Head of caudate nucleus (tissue), 42 donors: ENCODE measurements at regions not wholly inside any gene's neighbourhood (a gene's known extent, or its start where the extent isn't known, plus 50 kb on each side); places are given as distances from the start of the nearest gene placed in this dataset.
"Not testable (repeated sequence)": the region's sequence is repeated elsewhere in the genome, so short reads cannot be mapped to it uniquely, and the experiment has no call there.

Source experiments
- DNase-seq, 42 donors: peaks; one replicate each; pipeline versions ENCODE4 v3.0.0 to v3.0.0-alpha.2; 2020 to 2021; ENCODE audit warnings: mixed read lengths in 7 of 42
- intact Hi-C: fragments of 100-400 bp; cut with DNase I; formaldehyde crosslinking; loops from one replicate; pipeline ENCODE4 v1.15.0; 2022

GRCh38 chr13:73548449-73548848 lies 489.6 kb downstream of the KLF5 start:
- DNase-seq, result no peak
- intact Hi-C loops, result no loop called here

GRCh38 chr13:73547239-73547638 lies 488.4 kb downstream of the KLF5 start:
- intact Hi-C loops, result no loop called here
- DNase-seq, result no peak

- intact Hi-C loops, result no loop called here
- DNase-seq, result no peak
Observed at GRCh38 chr13:73544175-73544574, 485.4 kb downstream of the KLF5 start.

- DNase-seq, result peak in 11 of 42 donors; percentile 11 to 61 (median 26)
- intact Hi-C loops, result no loop called here
Observed at GRCh38 chr13:73542446-73542845, 483.6 kb downstream of the KLF5 start.

GRCh38 chr13:73536865-73537264 lies 478.1 kb downstream of the KLF5 start:
- intact Hi-C loops, result no loop called here
- DNase-seq, result no peak

- intact Hi-C loops, result no loop called here
- no peak for DNase-seq
Observed at GRCh38 chr13:73535341-73535740, 476.5 kb downstream of the KLF5 start.

GRCh38 chr13:73532987-73533510 lies 474.2 kb downstream of the KLF5 start:
- intact Hi-C loops, result no loop called here
- DNase-seq, result no peak

- intact Hi-C loops, result no loop called here
- DNase-seq, result no peak
Observed at GRCh38 chr13:73532582-73532981, 473.8 kb downstream of the KLF5 start.

GRCh38 chr13:73531014-73531413 lies 472.2 kb downstream of the KLF5 start:
- intact Hi-C loops, result no loop called here
- DNase-seq, result no peak

GRCh38 chr13:73522937-73523336 lies 464.1 kb downstream of the KLF5 start:
- no peak for DNase-seq
- intact Hi-C loops, result no loop called here

GRCh38 chr13:73521985-73522524 lies 463.2 kb downstream of the KLF5 start:
- DNase-seq, result no peak
- intact Hi-C loops, result no loop called here

GRCh38 chr13:73521290-73521624 lies 462.5 kb downstream of the KLF5 start:
- intact Hi-C loops, result no loop called here

GRCh38 chr13:73520566-73521289 lies 461.9 kb downstream of the KLF5 start:
- no peak for DNase-seq
- intact Hi-C loops, result no loop called here

More at GRCh38 chr13:73521290-73521624, 462.5 kb downstream of the KLF5 start:
- DNase-seq, result no peak

- intact Hi-C loops, DNase-seq: not testable (repeated sequence)
Observed at GRCh38 chr13:73520135-73520534, 461.3 kb downstream of the KLF5 start.

GRCh38 chr13:73519396-73520116 lies 460.8 kb downstream of the KLF5 start:
- no peak for DNase-seq
- intact Hi-C loops, result no loop called here

GRCh38 chr13:73517766-73518165 lies 459.0 kb downstream of the KLF5 start:
- no peak for DNase-seq
- intact Hi-C loops, result no loop called here

- intact Hi-C loops, result no loop called here
- no peak for DNase-seq
Observed at GRCh38 chr13:73516731-73517130, 457.9 kb downstream of the KLF5 start.

- intact Hi-C loops, result no loop called here
- no peak for DNase-seq
Observed at GRCh38 chr13:73514208-73514607, 455.4 kb downstream of the KLF5 start.

- DNase-seq, result no peak
- intact Hi-C loops, result no loop called here
Observed at GRCh38 chr13:73513751-73514150, 454.9 kb downstream of the KLF5 start.

GRCh38 chr13:73508841-73509240 lies 450.0 kb downstream of the KLF5 start:
- intact Hi-C loops, result no loop called here
- no peak for DNase-seq
